ENCODE measurements at regions not wholly inside any gene's neighbourhood (a gene's known extent, or its start where the extent isn't known, plus 50 kb on each side); places are given as distances from the start of the nearest gene placed in this dataset.
A peak's percentile ranks its signal among the peaks of the same experiment; 100 is the strongest.

DNA sequence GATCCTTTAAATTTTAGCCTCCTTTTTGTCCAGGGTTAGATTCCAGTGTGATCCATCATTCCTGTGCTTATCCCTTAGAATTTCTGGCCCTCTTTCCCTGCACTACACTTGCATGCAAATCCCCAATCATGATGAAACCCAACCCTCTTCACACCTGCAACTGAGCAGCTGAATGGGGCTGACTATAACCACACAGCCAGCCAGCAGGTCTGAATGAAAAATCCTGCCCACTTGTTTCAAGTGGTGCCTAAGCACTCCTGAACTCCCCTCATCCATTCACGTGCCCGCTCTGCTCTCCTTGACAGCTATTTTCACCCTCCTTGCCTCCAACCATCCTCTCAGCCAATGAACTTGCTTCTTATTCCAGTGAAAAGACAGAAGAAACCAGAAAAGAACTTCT lies 80.5 kb upstream of the AFF3 start:
- Histone ChIP-seq H3K4me1 (no peaks in the 10 kb centered on the region), H3K4me3 (no peak overlapping the region), H3K9me3 (no peaks in the 10 kb centered on the region), H3K36me3 (no peaks in the 10 kb centered on the region), H3K27ac (no peak overlapping the region), H3K27me3 (no peaks in the 10 kb centered on the region)
- TF ChIP-seq, protein P1, sequence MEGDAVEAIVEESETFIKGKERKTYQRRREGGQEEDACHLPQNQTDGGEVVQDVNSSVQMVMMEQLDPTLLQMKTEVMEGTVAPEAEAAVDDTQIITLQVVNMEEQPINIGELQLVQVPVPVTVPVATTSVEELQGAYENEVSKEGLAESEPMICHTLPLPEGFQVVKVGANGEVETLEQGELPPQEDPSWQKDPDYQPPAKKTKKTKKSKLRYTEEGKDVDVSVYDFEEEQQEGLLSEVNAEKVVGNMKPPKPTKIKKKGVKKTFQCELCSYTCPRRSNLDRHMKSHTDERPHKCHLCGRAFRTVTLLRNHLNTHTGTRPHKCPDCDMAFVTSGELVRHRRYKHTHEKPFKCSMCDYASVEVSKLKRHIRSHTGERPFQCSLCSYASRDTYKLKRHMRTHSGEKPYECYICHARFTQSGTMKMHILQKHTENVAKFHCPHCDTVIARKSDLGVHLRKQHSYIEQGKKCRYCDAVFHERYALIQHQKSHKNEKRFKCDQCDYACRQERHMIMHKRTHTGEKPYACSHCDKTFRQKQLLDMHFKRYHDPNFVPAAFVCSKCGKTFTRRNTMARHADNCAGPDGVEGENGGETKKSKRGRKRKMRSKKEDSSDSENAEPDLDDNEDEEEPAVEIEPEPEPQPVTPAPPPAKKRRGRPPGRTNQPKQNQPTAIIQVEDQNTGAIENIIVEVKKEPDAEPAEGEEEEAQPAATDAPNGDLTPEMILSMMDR (IDR thresholded peaks at IDR 0.05), result no peak
- no peak for DNase-seq (ENCODE audit: low spot score in 2 of 2)
- intact Hi-C loops (cut with DNase I), result no loop called here

DNA sequence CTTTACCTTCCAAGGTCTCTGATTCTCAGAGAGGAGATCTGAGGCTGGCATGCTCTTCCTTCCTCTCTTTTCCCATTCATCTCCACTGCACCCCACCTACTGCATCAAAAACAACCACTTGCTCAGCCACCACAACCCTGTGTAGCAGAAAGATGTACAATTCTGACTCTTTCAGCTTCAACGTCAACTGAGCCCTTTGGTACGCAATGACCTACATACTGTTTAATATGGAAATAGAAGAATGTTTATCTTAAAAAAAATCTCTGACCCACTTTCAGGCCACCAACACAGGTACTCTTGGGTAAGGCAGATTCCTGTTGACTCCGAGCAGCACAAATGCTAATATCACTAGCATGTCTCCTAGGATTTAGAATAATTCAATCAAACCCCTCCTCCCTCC lies 76.2 kb upstream of the AFF3 start:
- no peak for DNase-seq (ENCODE audit: low spot score in 2 of 2)
- no peaks in the 10 kb centered on the region for H3K9me3 ChIP-seq
- no peak overlapping the region for H3K27ac ChIP-seq
- H3K36me3 ChIP-seq, result no peaks in the 10 kb centered on the region
- TF ChIP-seq, protein P1 (IDR thresholded peaks at IDR 0.05), result no peak
- H3K4me3 ChIP-seq, result no peak overlapping the region
- intact Hi-C loops (cut with DNase I), result no loop called here
- peaks cover 4 to 16% of the 10 kb centered on the region in 2 donors for H3K4me1 ChIP-seq
- no peaks in the 10 kb centered on the region for H3K27me3 ChIP-seq

DNA sequence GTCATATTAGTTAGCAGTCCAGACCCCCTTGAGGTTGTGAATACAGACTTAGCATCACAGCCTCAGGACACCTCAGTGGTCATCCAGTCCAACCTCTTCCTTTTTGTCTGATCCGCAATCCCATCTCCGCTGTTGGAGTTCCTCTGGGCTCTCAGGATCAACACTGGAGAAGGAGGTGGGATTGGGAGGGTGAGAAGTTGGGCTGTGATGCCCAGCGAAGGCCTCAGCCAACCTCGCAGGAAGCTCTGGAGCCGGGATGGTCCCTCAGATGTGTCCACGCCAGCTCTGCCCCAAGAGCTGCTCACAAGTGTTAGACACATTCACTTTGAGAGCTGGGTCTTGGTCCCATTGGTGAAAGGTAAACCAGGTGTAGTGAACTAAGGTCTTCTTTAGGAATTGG lies 74.9 kb upstream of the AFF3 start:
- DNase-seq (ENCODE audit: low spot score in 2 of 2), result no peak
- no peak overlapping the region for H3K4me3 ChIP-seq
- TF ChIP-seq, protein P1 (IDR thresholded peaks at IDR 0.05), result no peak
- peaks cover 9 to 27% of the 10 kb centered on the region in 2 donors for H3K4me1 ChIP-seq
- H3K9me3 ChIP-seq, result no peaks in the 10 kb centered on the region
- intact Hi-C loops (cut with DNase I), result no loop called here
- no peaks in the 10 kb centered on the region for H3K36me3 ChIP-seq
- no peak overlapping the region for H3K27ac ChIP-seq
- H3K27me3 ChIP-seq, result no peaks in the 10 kb centered on the region

DNA sequence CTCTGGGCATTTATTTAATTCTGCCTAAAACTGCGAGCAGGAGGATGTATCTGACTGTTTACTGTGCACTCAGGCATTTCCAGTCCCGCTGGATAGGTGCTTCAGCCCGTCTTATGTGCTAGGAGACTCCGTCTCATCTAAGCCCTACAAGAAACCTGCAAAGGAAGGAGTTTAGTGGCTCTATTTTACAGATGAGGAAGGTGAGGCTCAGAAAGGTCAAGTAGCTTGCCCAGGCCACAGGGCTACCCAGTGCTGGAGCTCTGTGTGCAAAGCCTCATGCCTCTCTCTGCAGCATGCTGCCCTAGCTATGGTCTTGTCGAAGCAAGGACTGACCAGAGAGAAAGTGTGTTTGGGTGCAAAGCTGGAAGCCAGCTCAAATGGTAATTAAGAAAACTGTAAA lies 73.6 kb upstream of the AFF3 start:
- H3K4me3 ChIP-seq, result no peak overlapping the region
- no peaks in the 10 kb centered on the region for H3K9me3 ChIP-seq
- no peaks in the 10 kb centered on the region for H3K36me3 ChIP-seq
- no peak for DNase-seq (ENCODE audit: low spot score in 2 of 2)
- H3K27me3 ChIP-seq, result no peaks in the 10 kb centered on the region
- TF ChIP-seq, protein P1 (IDR thresholded peaks at IDR 0.05), result no peak
- intact Hi-C loops (cut with DNase I), result no loop called here
- H3K4me1 ChIP-seq, result peaks cover 9 to 27% of the 10 kb centered on the region in 2 donors
- H3K27ac ChIP-seq, result peak overlapping the region in 1 of 2 donors; percentile 78

DNA sequence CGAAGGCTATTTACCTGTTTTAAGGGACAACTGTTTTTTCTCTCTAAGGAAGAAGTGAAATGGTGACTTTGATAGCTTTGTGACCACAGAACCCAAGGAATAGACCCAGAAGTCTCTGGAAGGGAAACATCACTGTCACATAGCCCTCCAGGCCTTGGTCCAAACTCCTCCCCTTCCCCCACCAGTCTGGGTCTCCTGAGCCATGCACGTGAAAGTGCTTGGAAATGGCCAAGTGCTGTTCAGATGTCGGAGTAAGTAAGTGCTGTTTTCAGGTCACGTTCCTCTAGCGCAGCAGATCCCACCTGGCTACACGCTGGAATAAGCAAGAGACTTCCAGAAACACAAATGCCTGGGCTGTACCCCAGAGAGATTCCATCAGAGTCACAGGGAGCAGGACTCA lies 73.0 kb upstream of the AFF3 start:
- no peak for DNase-seq (ENCODE audit: low spot score in 2 of 2)
- no peak overlapping the region for H3K4me3 ChIP-seq
- H3K9me3 ChIP-seq, result no peaks in the 10 kb centered on the region
- no peaks in the 10 kb centered on the region for H3K36me3 ChIP-seq
- peaks cover 9 to 27% of the 10 kb centered on the region in 2 donors for H3K4me1 ChIP-seq
- intact Hi-C loops (cut with DNase I), result no loop called here
- H3K27ac ChIP-seq, result peak overlapping the region; percentile 66 to 78
- TF ChIP-seq, protein P1 (IDR thresholded peaks at IDR 0.05), result no peak
- no peaks in the 10 kb centered on the region for H3K27me3 ChIP-seq

Measured in ascending aorta (tissue), 2 donors.